ENCODE measurements at regions not wholly inside any gene's neighbourhood (a gene's known extent, or its start where the extent isn't known, plus 50 kb on each side); places are given as distances from the start of the nearest gene placed in this dataset.

GRCh38 chr3:147046916-147047315, 359.4 kb downstream of the ZIC4 start:
- TF ChIP-seq, protein P1, sequence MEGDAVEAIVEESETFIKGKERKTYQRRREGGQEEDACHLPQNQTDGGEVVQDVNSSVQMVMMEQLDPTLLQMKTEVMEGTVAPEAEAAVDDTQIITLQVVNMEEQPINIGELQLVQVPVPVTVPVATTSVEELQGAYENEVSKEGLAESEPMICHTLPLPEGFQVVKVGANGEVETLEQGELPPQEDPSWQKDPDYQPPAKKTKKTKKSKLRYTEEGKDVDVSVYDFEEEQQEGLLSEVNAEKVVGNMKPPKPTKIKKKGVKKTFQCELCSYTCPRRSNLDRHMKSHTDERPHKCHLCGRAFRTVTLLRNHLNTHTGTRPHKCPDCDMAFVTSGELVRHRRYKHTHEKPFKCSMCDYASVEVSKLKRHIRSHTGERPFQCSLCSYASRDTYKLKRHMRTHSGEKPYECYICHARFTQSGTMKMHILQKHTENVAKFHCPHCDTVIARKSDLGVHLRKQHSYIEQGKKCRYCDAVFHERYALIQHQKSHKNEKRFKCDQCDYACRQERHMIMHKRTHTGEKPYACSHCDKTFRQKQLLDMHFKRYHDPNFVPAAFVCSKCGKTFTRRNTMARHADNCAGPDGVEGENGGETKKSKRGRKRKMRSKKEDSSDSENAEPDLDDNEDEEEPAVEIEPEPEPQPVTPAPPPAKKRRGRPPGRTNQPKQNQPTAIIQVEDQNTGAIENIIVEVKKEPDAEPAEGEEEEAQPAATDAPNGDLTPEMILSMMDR (IDR thresholded peaks at IDR 0.05; ENCODE audit: low read depth, low read length, missing control alignments): no peak
- H3K4me3 ChIP-seq (ENCODE audit: low read depth, low read length): no peak overlapping the region
- no peak for DNase-seq (ENCODE audit: low read depth)
- in situ Hi-C loops (cut with HindIII; ENCODE audit: low sequenced_read_pairs): no loop called here

- no peak overlapping the region for H3K4me3 ChIP-seq (ENCODE audit: low read depth, low read length)
- TF ChIP-seq, protein P1 (IDR thresholded peaks at IDR 0.05; ENCODE audit: low read depth, low read length, missing control alignments): no peak
- peak; percentile 20 for DNase-seq (ENCODE audit: low read depth)
- in situ Hi-C loops (cut with HindIII; ENCODE audit: low sequenced_read_pairs): no loop called here
Measured at GRCh38 chr3:147038481-147038880, 367.9 kb downstream of the ZIC4 start.

DNA sequence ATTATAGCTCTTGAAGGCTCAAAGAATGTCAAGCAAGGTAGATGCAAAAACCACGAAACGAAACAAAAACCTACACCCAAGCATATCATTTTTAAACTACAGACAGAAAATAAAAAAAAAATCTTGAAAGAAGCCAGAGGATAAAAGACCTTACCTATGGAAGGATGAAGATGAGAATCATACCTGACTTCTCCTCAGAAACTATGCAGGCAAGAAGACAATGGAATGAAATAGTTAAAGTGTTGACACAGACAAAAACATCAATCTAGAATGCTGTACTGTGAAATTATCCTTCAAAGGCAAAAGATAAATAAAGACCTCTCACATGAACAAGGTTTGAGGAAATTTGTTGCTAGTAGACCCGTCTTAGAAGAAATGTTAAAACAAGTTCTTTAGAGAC, 372.0 kb downstream of the ZIC4 start:
- TF ChIP-seq, protein P1 (IDR thresholded peaks at IDR 0.05; ENCODE audit: low read depth, low read length, missing control alignments): no peak
- DNase-seq (ENCODE audit: low read depth): no peak
- in situ Hi-C loops (cut with HindIII; ENCODE audit: low sequenced_read_pairs): no loop called here
- no peak overlapping the region for H3K4me3 ChIP-seq (ENCODE audit: low read depth, low read length)

DNA sequence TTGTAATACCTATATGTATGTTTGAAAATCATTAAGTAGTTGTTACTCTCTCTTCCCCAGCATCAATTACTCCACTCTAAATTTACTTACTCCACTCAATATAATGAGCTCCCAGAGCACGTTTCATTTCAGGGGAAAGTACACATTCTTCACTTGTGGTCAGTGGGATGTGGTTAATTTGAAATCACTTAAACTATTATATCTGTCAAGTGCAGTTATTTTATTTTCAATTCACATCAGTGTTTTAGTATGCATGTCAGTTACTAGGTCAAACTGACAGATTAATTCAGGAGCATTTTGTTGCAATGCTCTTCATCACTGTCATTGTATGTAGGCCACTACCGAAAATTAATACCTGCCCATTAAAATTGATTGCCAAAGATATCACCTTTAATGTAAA, 376.1 kb downstream of the ZIC4 start:
- TF ChIP-seq, protein P1 (IDR thresholded peaks at IDR 0.05; ENCODE audit: low read depth, low read length, missing control alignments): no peak
- H3K4me3 ChIP-seq (ENCODE audit: low read depth, low read length): no peak overlapping the region
- in situ Hi-C loops (cut with HindIII; ENCODE audit: low sequenced_read_pairs): no loop called here
- DNase-seq (ENCODE audit: low read depth): peak; percentile 53

DNA sequence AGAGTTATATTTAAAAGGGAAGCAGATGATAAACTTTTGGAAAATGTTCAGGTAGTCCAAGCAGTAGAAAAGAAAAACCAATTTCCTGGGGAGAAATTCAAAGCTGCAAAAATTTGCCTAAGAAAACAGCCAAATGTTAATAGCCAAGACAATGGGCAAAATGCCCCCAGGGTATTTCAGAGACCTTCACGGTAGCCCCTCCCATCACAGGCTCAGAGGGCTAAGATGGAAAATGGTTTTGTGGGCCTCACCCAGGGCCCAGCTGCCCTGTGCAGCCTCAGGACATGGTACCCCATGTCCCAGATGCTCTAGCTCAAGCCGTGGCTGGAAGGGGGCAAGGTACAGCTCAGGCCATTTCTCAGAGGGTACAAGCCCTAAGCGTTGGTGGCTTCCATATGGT, 391.0 kb downstream of the ZIC4 start:
- no peak overlapping the region for H3K4me3 ChIP-seq (ENCODE audit: low read depth, low read length)
- TF ChIP-seq, protein P1 (IDR thresholded peaks at IDR 0.05; ENCODE audit: low read depth, low read length, missing control alignments): no peak
- in situ Hi-C loops (cut with HindIII; ENCODE audit: low sequenced_read_pairs): no loop called here
- no peak for DNase-seq (ENCODE audit: low read depth)

DNA sequence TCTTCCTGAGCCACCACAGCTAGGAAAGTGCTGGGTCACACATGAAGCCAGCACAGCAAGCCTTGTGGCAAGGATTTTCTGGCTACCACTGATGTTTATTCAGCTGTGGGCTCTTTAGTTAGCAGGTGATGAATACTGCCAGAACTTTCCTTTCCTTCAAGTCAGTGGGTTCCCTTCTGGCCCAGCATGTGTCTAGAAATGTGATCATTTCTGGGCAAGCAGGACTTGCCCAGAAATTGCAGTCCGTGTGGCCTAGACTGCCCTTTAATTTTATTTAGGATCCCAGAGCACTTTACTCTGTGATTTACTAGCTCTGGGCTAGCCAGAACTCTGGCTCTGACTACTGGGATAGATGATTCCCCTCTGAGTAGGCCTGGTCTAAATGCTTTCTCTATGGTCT, 397.5 kb downstream of the ZIC4 start:
- no peak overlapping the region for H3K4me3 ChIP-seq (ENCODE audit: low read depth, low read length)
- in situ Hi-C loops (cut with HindIII; ENCODE audit: low sequenced_read_pairs): no loop called here
- DNase-seq (ENCODE audit: low read depth): peak; percentile 90
- TF ChIP-seq, protein P1 (IDR thresholded peaks at IDR 0.05; ENCODE audit: low read depth, low read length, missing control alignments): no peak

GRCh38 chr3:147008458-147008857, 397.9 kb downstream of the ZIC4 start:
- TF ChIP-seq, protein P1 (IDR thresholded peaks at IDR 0.05; ENCODE audit: low read depth, low read length, missing control alignments): no peak
- in situ Hi-C loops (cut with HindIII; ENCODE audit: low sequenced_read_pairs): no loop called here
- DNase-seq (ENCODE audit: low read depth): no peak

More at GRCh38 chr3:147008458-147008857, 397.9 kb downstream of the ZIC4 start:
- no peak overlapping the region for H3K4me3 ChIP-seq (ENCODE audit: low read depth, low read length)
